WTC11 (cell line): ENCODE measurements at regions not wholly inside any gene's neighbourhood (a gene's known extent, or its start where the extent isn't known, plus 50 kb on each side); places are given as distances from the start of the nearest gene placed in this dataset.

Source experiments
- ATAC-seq: fragments of 200-7000 bp; cut with Tn5 transposase; 2 replicates; pipeline ENCODE4 v1.10.0; 2021; ENCODE audit warnings: mild to moderate bottlenecking, moderate library complexity
- CTCF ChIA-PET: fragments of 300-600 bp; sonication (Branson Sonifier 250); formaldehyde crosslinking; loops from one replicate; lab custom pipeline; 2021; ENCODE audit warnings: antibody characterized with exemption; lab: Charles Lee
- POLR2A ChIA-PET: fragments of 350-600 bp; sonication (Branson Sonifier 250); formaldehyde crosslinking; loops from one replicate; lab custom pipeline; 2021; ENCODE audit warnings: antibody characterized with exemption; lab: Charles Lee
- DNase-seq: peaks from one replicate; pipeline ENCODE4 v3.0.0; 2021; ENCODE audit warnings: low spot score
- H3K27ac Mint-ChIP-seq: 2 replicates; pipeline ENCODE4 v1.8.0; 2021; ENCODE audit warnings: mixed read lengths
- H3K27me3 Mint-ChIP-seq: 2 replicates; pipeline ENCODE4 v1.8.0; 2021; ENCODE audit warnings: low read depth, mild to moderate bottlenecking, moderate library complexity, mixed read lengths
- H3K36me3 Mint-ChIP-seq: 2 replicates; pipeline ENCODE4 v1.8.0; 2021; ENCODE audit warnings: mixed read lengths
- H3K4me1 Mint-ChIP-seq: 2 replicates; pipeline ENCODE4 v1.8.0; 2022; ENCODE audit warnings: mixed read lengths
- H3K4me3 Mint-ChIP-seq: 2 replicates; pipeline ENCODE4 v1.8.0; 2021; ENCODE audit warnings: mild to moderate bottlenecking, moderate library complexity, mixed read lengths
- H3K9me3 Mint-ChIP-seq: 2 replicates; pipeline ENCODE4 v1.8.0; 2021; ENCODE audit warnings: mixed read lengths
- ATF1 ChIP-seq: sonication (generic); formaldehyde crosslinking; IDR thresholded peaks from 2 replicates; pipeline ENCODE4 v1.8.1; 2023; ENCODE audit warnings: mild to moderate bottlenecking, moderate library complexity, missing genetic modification reagents
- CREM ChIP-seq: sonication (generic); formaldehyde crosslinking; IDR thresholded peaks from 2 replicates; pipeline ENCODE4 v1.8.1; 2022; ENCODE audit warnings: mild to moderate bottlenecking, missing genetic modification reagents, moderate library complexity
- E2F1 ChIP-seq: sonication (generic); formaldehyde crosslinking; IDR thresholded peaks from 2 replicates; pipeline ENCODE4 v1.8.0; 2022; ENCODE audit warnings: mild to moderate bottlenecking, missing genetic modification reagents
- ESRRA ChIP-seq: sonication (generic); formaldehyde crosslinking; IDR thresholded peaks from 2 replicates; pipeline ENCODE4 v1.8.1; 2022; ENCODE audit warnings: mild to moderate bottlenecking, missing genetic modification reagents, borderline replicate concordance
- ETV6 ChIP-seq: sonication (generic); formaldehyde crosslinking; IDR thresholded peaks from 2 replicates; pipeline ENCODE4 v1.8.1; 2022; ENCODE audit warnings: mild to moderate bottlenecking, missing genetic modification reagents
- GABPB1 ChIP-seq: sonication (generic); formaldehyde crosslinking; IDR thresholded peaks from 2 replicates; pipeline ENCODE4 v1.8.1; 2023; ENCODE audit warnings: mild to moderate bottlenecking, missing genetic modification reagents
- MAX ChIP-seq: sonication (generic); formaldehyde crosslinking; IDR thresholded peaks from 2 replicates; pipeline ENCODE4 v1.8.0; 2022; ENCODE audit warnings: mild to moderate bottlenecking, missing genetic modification reagents
- NFYB ChIP-seq: sonication (generic); formaldehyde crosslinking; conservative IDR thresholded peaks from 2 replicates; pipeline ENCODE4 v1.8.0; 2022; ENCODE audit warnings: low read depth, missing genetic modification reagents
- PREB ChIP-seq: sonication (generic); formaldehyde crosslinking; IDR thresholded peaks from 2 replicates; pipeline ENCODE4 v1.8.1; 2022; ENCODE audit warnings: mild to moderate bottlenecking, missing genetic modification reagents, moderate library complexity, borderline replicate concordance
- PRRX2 ChIP-seq: fragments of 250-450 bp; sonication (Bioruptor Pico); IDR thresholded peaks from 2 replicates; pipeline ENCODE4 v1.8.0; 2021; ENCODE audit warnings: mild to moderate bottlenecking
- SMAD4 ChIP-seq: sonication (generic); formaldehyde crosslinking; IDR thresholded peaks from 2 replicates; pipeline ENCODE4 v1.8.0; 2022; ENCODE audit warnings: mild to moderate bottlenecking, missing genetic modification reagents
- SOX15 ChIP-seq: fragments of 250-450 bp; sonication (Bioruptor Pico); IDR thresholded peaks from 2 replicates; pipeline ENCODE4 v1.9.0; 2021; ENCODE audit warnings: mild to moderate bottlenecking
- STAT6 ChIP-seq: sonication (generic); formaldehyde crosslinking; conservative IDR thresholded peaks from 2 replicates; pipeline ENCODE4 v1.8.1; 2023; ENCODE audit warnings: mild to moderate bottlenecking, low read depth, missing genetic modification reagents, moderate library complexity
- TCF7 ChIP-seq: sonication (generic); formaldehyde crosslinking; IDR thresholded peaks from 2 replicates; pipeline ENCODE4 v1.8.0; 2022; ENCODE audit warnings: mild to moderate bottlenecking, low read depth, missing genetic modification reagents, moderate library complexity
- TEAD4 ChIP-seq: sonication (generic); formaldehyde crosslinking; IDR thresholded peaks from 2 replicates; pipeline ENCODE4 v1.8.0; 2022; ENCODE audit warnings: mild to moderate bottlenecking, missing genetic modification reagents
- ZBTB21 ChIP-seq: sonication (generic); formaldehyde crosslinking; IDR thresholded peaks from 2 replicates; pipeline ENCODE4 v1.8.1; 2023; ENCODE audit warnings: mild to moderate bottlenecking, missing genetic modification reagents, borderline replicate concordance
- ZNF263 ChIP-seq: sonication (generic); formaldehyde crosslinking; IDR thresholded peaks from 2 replicates; pipeline ENCODE4 v1.8.1; 2022; ENCODE audit warnings: low read depth, mild to moderate bottlenecking, moderate library complexity, missing genetic modification reagents
- ZNF423 ChIP-seq: fragments of 250-450 bp; sonication (Bioruptor Pico); IDR thresholded peaks from 2 replicates; pipeline ENCODE4 v2.1.2; 2022; ENCODE audit warnings: mild to moderate bottlenecking, moderate library complexity
- ZSCAN18 ChIP-seq: fragments of 250-450 bp; sonication (Bioruptor Pico); IDR thresholded peaks from 2 replicates; pipeline ENCODE4 v2.1.2; 2022; ENCODE audit warnings: mild to moderate bottlenecking, moderate library complexity
- TF ChIP-seq, protein P1 (sequence below): fragments of 250-450 bp; sonication (Bioruptor Pico); conservative IDR thresholded peaks from 2 replicates; pipeline ENCODE4 v1.9.0; 2021; ENCODE audit warnings: mild to moderate bottlenecking
- TF ChIP-seq, protein P2 (sequence below): sonication (generic); formaldehyde crosslinking; IDR thresholded peaks from 2 replicates; pipeline ENCODE4 v1.8.0; 2022; ENCODE audit warnings: mild to moderate bottlenecking, missing genetic modification reagents

DNA sequence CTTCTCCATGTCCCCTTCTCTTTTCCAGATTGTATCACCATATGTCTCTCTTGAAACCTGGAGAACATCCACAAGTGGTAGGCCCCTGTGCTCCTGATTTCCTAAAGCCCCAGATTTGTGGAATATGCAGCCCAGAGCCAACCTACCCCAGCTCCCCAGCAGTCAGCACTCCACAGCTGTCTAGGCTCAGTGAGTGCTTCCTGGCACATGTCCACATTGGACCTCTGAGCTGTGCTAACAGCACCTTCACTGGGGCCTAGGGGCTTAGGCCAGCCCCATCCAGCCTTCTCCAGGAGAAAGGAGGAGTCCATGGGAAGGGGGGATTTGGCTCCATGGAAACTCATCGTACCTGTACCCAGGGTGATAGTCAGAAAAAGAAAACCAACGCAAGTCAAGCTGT, 192.7 kb downstream of the FGFR2 start (continued):
- TF ChIP-seq, protein P1, sequence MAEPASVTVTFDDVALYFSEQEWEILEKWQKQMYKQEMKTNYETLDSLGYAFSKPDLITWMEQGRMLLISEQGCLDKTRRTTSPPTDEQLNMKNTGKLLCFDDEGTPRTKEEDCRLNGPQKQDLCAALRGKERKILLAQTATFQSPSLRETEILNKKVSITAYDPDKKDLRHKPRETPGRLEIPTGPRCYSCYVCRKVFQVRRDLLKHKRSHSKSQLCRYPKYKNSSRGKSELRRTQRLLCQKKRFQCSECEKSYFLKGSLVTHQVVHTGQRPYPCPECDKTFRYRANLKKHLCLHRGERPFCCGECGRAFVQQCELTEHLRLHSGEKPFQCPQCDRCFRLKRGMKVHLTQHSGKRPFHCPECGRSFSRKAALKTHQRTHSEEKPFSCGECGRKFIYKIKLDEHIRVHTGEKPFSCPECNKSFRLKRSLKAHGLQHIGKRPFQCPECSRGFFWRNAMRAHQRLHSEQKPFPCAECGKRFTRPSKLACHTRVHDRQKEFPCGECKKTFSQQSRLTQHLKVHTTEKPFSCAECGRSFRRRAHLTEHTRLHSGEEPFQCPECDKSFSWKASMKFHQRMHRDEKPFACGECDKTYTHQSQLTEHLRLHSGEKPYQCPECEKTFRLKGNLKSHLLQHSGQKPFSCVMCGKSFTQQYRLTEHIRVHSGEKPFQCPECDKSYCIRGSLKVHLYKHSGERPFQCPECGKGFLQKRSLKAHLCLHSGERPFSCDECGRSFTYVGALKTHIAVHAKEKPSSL (CRISPR knock-in tag): no peak
- TF ChIP-seq TEAD4 (CRISPR knock-in tag) (no peak), GABPB1 (CRISPR knock-in tag) (no peak), ZNF423 (CRISPR knock-in tag) (no peak)

- no peak for DNase-seq
- H3K27me3 Mint-ChIP-seq: no peaks in the 10 kb centered on the region; the same call in 1 of the 2 replicates
- no peak overlapping the region for H3K27ac Mint-ChIP-seq
- ChIA-PET CTCF (interaction anchor here (0.9 kb wide), 1 partner anchor 462 kb away, joined by 3 read pairs; no protein-coding TSS in a partner anchor), POLR2A (no interaction called here)
- TF ChIP-seq SOX15 (CRISPR knock-in tag): no peak
- TF ChIP-seq, all 79 proteins: peak for 0
- no peaks in the 10 kb centered on the region for H3K36me3 Mint-ChIP-seq
- H3K4me3 Mint-ChIP-seq: no peak overlapping the region
- ATAC-seq: no peak
- peaks cover 4% of the 10 kb centered on the region; the same call in 1 of the 2 replicates for H3K9me3 Mint-ChIP-seq
- no peaks in the 10 kb centered on the region; the same call in 1 of the 2 replicates for H3K4me1 Mint-ChIP-seq
These were observed 192.3 kb downstream of the FGFR2 start for GRCh38 chr10:121405953-121406352.

GRCh38 chr10:121406823-121407545, 191.3 kb downstream of the FGFR2 start:
- H3K36me3 Mint-ChIP-seq: no peaks in the 10 kb centered on the region
- H3K9me3 Mint-ChIP-seq: no peaks in the 10 kb centered on the region
- CTCF ChIA-PET: no interaction called here
- no peaks in the 10 kb centered on the region; the same call in 1 of the 2 replicates for H3K4me1 Mint-ChIP-seq
- no peak overlapping the region for H3K27ac Mint-ChIP-seq
- POLR2A ChIA-PET: no interaction called here
- H3K27me3 Mint-ChIP-seq: no peaks in the 10 kb centered on the region; the same call in 1 of the 2 replicates
- H3K4me3 Mint-ChIP-seq: no peak overlapping the region
- DNase-seq: no peak
- ATAC-seq: no peak
- TF ChIP-seq ETV6 (CRISPR knock-in tag) (no peak), MAX (CRISPR knock-in tag) (no peak), ZBTB21 (CRISPR knock-in tag) (no peak), ZNF263 (CRISPR knock-in tag) (no peak), E2F1 (no peak), TCF7 (no peak), ZSCAN18 (CRISPR knock-in tag) (no peak), STAT6 (CRISPR knock-in tag) (no peak), PRRX2 (CRISPR knock-in tag) (no peak), NFYB (CRISPR knock-in tag) (no peak), CREM (CRISPR knock-in tag) (no peak), ATF1 (CRISPR knock-in tag) (no peak), ESRRA (CRISPR knock-in tag) (no peak), SMAD4 (CRISPR knock-in tag) (no peak), PREB (CRISPR knock-in tag) (no peak)
- TF ChIP-seq, protein P2, sequence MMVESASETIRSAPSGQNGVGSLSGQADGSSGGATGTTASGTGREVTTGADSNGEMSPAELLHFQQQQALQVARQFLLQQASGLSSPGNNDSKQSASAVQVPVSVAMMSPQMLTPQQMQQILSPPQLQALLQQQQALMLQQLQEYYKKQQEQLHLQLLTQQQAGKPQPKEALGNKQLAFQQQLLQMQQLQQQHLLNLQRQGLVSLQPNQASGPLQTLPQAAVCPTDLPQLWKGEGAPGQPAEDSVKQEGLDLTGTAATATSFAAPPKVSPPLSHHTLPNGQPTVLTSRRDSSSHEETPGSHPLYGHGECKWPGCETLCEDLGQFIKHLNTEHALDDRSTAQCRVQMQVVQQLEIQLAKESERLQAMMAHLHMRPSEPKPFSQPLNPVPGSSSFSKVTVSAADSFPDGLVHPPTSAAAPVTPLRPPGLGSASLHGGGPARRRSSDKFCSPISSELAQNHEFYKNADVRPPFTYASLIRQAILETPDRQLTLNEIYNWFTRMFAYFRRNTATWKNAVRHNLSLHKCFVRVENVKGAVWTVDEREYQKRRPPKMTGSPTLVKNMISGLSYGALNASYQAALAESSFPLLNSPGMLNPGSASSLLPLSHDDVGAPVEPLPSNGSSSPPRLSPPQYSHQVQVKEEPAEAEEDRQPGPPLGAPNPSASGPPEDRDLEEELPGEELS (CRISPR knock-in tag): no peak
